MV-4-11 (cell line): ENCODE measurements at regions not wholly inside any gene's neighbourhood (a gene's known extent, or its start where the extent isn't known, plus 50 kb on each side); places are given as distances from the start of the nearest gene placed in this dataset.
"Not testable (repeated sequence)": the region's sequence is repeated elsewhere in the genome, so short reads cannot be mapped to it uniquely, and the experiment has no call there.

Source experiments
- DNase-seq: peaks from one replicate; lab custom pipeline; 2025; lab: John Stamatoyannopoulos, UW

DNA sequence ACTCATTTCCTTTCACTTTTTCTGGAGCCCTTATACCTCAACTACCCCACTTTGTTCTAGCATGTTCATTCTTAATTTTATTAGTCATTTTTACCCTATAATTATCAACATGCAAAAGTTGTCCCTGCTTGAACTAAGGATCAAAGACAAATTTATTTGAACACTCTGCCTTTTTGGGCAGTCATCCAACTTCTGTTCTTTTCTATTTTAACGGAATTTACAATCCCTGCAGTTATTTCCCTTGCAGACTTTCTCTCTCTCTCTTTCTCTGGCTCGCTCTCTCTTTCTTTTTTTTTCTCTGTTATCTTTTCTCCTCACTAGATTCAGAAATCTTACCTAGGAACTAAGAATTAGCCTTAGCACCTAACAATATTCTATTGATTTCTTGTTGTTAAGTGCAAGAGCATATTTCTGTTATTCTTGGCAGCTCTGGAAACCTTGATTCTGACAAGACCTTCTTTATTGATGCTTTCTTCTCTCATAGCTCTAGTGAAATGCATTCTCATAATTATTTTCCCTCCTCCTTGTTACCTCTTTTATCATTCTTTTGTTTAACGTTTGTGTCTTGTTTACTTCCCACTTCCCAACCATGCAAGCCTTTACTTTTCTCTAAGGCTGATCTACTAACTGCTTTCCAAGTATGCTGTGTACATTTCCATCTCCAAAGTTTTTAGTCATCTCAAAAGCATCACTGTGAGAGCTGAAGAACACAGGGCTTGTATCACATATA, 951.6 kb downstream of the DIPK2A start:
- no peak for DNase-seq

DNA sequence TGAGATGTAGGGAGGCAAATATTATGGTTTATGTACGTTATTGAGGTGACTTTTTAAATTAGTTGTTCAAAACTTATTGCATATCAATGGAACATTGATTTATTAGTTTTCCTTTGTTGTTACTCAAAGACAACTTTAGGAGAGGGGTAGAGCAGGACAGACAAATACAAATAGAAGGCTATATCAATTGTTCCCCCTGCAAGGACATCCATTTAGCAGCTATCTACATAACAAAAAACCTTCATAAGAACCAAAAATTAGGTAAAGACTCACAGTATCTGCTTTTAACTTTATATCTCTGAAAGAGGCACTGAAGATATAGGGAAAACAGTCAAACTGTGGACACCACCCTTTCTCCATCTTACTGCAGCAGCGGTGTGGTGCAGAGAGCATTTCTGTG, 958.8 kb downstream of the DIPK2A start:
- DNase-seq: no peak

DNA sequence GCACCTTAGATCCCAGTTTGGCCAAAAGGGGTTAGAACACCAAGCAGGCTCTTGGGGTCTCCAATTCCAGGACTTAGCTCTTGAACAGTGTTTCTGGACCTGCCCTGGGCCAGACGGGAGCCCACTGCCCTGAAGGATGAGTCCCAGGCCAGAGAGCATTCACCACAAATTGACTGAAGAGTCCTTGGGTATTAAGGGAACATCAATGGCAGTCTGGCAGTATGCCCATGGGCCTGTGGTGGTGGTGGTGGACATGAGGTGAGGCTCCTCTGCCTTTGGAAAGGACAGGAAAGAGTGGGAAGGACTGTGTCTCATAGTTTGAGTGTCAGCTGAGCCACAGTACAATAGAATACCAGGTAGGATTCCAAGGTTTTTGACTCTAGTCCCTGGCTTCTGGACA, 960.0 kb downstream of the DIPK2A start:
- DNase-seq: no peak

DNA sequence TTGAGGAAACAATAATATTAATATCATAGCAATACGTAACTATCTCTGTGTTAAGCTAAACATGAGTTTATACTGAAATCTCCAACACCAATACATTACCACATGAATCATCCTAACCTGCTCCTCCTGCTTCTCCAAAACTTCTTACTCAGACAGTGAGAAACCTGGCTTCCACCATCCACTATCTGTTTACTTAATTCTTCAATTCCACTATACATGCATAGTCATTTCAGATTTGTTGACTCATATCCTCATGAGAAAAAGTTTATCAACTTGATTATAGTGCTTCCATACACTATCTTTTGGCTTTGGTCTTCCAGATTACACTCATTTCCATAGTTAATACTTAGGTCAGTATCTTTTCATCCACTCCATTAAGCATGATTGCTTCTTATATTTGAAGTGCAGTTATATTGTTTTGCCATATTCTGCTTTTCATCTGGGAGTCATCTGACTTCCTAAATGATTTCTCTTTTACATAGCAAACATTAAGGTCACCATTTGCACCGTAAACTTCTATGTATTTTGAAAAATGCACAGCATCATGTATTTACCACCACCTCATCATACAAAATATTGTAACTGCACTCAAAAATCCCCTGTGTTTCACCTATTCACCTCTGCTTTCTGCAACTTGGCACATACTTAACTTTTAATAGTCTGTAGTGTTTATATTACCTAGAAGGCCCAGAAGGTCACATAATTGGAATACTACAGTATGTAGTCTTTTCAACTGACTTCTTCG, 970.6 kb downstream of the DIPK2A start:
- DNase-seq: no peak

DNA sequence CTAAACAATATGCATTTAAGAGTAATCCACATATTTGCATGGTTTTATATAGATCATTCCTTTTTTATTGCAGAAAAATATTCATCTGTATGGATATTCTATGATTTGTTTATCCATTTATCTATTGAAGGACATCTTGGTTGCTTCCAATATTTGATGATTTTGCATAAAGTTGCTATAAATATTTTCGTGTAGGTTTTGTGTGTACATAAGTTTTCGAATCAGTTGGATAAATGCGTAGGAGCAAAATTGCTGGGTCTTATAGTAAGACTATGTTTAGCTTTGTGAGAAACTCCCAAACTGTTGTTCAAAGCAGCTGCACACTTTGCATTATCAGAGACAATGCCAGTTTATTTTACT, 971.2 kb downstream of the DIPK2A start:
- DNase-seq: no peak

DNA sequence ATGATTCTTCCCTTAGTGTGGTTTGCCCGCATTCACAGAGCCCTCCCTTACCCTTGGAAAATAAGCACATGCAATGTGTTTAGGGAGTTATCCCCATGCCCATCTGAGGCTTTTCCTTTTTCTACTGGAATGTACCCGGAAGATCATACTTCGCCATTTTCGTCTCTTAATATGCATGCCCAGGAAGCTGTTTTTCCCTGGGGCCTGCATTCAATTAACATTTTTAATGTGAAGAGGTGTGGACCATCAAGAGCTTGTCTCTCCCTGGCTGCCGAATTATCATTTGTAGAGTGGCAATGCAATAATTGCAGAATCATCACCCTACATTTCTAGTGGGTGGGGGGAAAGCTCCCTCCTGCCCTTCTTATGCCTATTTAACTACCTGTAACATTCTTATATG, 976.3 kb downstream of the DIPK2A start:
- no peak for DNase-seq

DNA sequence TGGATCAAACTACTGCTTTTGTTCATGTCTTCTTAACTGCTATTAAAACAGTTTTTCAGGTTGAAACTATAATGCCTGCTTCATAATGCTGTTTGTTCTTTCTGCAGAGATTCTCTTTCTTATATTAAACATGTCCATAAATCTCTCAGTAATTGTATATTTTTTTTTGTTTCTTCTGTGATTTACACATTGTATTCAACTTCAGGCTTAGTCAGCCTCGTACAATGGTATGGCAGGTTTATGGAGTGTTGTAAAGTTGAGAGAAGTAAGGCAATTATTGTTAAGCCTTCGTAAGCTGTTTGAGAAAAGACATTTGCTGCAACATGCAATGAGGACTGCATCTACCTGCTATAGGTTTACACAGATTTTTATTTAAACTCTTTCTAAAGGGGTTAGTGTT, 977.1 kb downstream of the DIPK2A start:
- DNase-seq: no peak

DNA sequence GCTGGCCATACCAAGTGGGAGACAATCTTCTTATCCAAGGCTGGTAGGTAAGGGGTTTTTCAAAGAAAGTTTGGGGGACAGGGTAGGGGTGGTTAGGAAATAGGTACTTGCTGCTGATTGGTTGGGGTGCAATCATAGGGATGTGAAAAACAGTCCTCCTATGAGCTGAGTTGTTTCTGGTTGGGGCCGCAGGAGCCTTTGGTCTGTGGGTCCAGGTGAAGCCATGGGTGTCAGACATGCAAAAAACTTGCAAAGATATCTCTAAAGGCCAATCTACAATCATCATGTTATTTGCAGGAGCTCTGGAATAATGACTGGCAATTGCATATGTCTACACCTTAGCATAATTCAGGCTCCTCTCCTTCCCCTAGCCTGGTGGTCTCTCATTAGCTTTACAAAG, 982.3 kb downstream of the DIPK2A start:
- no peak for DNase-seq

DNA sequence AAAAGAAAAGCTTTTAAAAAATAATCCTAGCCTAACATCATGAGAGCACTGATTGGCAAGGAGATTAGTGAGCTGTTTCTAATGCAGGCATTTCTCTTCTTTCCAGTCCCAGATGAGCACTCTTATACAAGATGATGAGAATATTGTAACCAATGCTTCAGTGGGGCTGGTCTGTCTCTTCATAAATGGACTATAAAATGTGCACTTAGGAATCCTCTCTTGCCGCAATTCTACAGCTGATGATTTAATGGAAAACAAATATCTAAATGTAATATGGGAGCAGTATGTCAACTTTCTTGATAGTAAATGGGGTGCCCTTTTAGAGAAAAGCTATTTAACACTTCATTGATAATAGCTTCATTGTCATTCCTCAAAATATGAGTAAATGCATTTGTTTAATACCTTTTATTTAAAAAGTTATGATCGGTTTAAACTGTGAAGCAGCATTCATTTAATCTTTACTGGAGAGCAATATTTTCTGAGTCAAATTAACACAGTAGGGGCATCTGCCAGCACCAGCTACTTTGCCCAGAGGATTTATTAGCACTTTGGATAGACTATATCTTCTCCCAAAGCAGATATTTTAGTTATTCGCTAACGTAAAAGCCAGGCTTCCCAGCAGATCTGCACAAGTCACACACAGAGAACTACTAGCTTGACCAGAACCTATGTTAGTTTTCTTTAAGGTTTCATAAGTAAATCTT, 985.9 kb downstream of the DIPK2A start:
- DNase-seq: no peak

DNA sequence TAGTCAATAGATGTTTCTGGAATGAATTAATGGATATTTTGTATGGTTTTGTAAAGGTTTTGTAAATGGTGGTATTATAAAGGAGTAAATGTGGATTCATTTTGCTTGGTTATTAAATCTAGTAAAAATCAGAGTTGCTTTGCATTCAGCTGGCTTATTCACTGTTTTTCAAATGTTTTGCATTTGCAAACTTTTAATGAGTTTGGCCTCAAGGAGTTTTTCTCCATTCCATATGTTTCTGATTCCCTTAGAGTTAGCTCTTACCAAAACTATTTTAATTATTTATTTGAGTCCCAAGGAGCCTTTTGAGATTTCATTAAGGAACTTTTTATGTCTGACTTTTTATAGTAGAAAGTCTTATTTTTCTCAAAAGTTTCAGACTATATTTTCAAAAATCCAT, 992.2 kb downstream of the DIPK2A start:
- DNase-seq: no peak

DNA sequence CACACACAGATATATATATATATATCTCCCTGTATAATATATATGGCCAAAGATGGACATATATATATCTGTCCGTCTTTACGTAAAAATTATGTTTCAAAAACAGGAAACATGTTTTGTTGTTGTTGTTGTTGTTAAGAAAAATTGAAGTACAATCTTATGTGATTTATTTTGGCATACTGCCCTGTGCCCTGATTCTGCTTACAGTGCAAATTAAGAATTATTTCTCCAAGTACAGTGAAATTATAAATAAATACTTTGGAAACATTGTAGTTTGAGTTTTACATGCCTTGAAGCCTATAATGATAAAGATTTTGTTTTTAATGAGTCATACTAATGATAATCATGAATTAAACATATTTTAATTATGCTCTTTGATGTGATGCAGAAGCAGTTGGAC, 994.9 kb downstream of the DIPK2A start:
- no peak for DNase-seq

DNA sequence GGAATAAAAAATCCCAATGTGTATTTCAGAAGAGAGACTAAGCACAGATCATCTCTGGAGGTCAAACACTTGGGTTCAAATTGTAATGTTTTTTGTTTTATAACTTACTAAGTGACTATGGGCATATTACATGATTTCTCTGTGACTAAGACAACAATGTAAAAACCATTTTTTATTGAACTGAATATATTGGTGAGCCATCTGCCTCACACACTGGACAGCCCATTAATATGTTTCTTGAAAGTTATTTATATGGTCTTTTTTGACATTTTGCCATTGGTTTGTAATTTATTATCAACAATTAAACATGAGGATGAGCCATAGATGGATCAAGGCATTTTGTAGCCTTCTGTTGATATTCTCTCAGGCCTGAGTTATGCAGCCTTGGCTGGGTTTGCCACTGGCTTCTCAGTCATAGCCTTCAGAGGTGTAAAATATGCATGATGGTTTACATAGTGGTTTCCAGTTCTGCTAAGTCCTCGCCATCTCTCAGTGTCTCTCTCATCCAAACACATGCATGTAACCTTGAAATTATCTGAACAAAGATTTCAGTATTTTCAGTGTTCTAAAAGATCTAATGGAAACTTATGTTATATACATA, 997.2 kb downstream of the DIPK2A start:
- DNase-seq: no peak

DNA sequence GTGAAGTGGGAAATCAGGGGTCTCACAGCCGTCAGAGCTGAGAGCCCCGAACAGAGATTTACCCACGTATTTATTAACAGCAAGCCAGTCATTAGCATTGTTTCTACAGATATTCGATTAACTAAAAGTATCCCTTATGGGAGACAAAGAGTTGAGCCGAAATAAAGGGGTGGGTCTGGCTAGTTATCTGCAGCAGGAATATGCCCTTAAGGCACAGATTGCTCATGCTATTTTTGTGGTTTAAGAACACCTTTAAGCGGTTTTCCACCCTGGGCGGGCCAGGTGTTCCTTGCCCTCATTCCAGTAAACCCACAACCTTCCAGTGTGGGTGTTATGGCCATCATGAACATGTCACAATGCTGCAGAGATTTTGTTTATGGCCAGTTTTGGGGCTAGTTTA, 1012.9 kb downstream of the DIPK2A start:
- not testable (repeated sequence) for DNase-seq

DNA sequence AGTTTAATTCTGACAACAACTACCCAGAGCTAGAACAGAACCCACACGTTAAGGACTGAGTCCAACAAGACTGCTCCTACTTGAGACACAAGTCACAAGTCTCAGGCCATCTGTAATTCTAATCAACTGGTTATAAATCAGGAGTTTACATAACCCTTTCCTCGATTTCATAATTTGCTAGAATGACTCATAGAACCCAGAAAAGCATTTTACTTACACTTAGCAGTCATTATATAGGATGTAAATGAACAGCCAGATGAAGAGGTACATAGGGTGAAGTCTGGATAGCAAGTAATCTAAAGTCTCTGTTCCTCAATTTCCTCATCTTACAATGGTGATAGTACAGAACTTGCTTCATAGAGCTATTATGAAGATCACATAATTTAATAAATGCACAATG, 1018.2 kb downstream of the DIPK2A start:
- DNase-seq: peak; percentile 96

DNA sequence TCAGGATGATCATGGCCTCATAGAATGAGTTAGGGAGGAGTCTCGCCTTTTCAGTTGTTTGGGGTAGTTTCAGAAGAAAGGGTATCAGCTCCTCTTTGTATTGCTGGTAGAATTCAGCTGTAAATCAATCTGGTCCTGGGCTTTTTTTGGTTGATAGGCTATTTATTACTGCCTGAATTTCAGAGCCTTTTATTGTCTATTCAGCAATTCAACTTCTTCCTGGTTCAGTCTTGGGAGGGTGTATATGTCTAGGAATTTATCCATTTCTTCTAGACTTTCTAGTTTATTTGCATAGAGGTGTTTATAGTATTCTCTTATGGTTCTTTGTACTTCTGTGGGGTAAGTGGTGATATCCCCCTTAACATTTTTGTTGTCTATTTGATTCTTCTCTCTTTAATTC, 1024.2 kb downstream of the DIPK2A start:
- DNase-seq: no peak

DNA sequence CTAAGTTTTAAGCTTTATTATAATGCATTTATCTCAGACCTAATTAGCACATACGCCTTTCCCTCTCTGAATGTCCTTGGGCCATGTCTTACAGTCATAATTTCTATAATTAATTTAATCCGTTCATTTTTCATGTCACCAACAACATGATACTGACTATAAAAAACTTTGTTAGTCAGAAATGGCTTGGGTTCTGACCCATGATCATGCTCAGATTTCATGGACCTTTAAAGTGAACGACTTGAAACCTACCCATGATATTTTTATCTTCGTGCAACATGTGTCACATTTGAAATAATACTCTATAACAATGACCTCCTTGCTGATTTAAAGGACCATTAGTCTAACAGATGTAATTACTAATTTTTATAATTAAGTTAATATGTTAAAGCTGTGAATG, 1033.8 kb downstream of the DIPK2A start:
- no peak for DNase-seq

DNA sequence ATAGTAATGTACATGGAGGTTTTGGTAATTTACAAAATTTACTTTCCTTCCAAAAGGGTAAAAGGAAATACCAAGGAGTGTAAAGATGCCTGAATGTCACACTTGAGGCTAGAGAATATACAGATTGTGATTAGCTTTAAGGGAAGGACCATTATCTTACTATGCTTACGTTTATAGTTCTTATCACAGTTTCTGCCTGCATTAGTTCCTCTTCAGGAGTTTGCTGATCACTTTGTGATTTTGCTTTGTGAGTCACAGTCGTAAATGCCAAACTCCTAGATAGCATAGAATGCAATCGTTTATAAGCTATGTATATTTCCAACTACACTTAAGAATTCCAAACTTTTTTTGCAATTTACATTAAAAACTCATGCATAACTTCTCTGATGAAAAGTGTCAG, 1034.6 kb downstream of the DIPK2A start:
- DNase-seq: peak; percentile 6

DNA sequence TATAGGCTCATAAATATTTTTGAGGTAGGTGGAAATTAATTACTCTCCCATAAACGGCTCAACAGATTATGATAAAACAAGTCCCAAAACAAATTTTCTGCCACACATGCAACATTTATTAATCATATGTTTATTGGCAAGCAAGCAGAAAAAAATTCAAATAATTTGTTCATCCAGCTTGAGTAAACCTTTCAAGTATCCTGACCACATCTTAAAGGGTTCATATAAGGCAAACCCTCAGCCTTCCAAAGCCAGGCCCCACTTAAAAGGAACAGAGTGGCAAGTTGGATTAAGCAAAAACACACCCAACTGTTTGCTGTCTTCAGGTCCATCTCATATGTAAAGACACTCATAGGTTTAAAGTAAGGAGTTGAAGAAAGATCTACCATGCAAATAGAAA, 1042.3 kb downstream of the DIPK2A start:
- DNase-seq: peak; percentile 25

DNA sequence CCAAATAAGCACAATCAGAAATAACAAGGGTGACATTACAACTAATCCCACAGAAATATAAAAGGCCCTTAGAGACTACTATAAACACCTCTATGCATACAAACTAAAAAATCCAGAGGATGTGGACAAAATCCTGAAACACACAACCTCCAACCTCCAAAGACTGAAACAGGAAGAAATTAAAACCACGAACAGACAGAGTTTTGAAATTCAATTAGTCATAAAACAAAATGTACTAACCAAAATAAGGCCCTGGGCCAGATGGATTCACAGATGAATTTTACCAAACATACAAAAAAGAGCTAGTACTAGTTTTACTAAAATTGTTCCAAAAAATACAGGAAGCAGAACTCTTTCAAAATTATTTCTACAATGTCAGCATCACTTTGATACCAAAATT, 1043.6 kb downstream of the DIPK2A start:
- DNase-seq: peak; percentile 96

DNA sequence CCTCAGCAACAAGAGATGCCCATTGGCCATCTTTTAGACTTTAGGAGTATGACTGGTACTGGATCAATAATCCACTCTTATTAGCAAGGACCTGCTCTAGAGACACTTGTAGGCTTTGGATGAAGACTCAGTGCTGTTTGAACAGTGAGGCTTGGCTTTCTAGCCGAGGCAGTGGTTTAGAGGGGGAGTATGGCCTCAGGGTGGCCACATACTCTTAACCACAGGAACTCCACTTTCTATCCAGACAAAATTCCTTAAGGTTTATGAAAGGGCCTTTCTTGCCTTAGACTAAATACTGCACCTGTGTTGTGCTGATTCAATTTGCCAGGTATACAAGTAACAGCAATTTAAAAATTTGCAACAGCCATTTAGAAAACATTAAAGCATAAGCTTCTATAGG, 1046.3 kb downstream of the DIPK2A start:
- DNase-seq: peak; percentile 26

DNA sequence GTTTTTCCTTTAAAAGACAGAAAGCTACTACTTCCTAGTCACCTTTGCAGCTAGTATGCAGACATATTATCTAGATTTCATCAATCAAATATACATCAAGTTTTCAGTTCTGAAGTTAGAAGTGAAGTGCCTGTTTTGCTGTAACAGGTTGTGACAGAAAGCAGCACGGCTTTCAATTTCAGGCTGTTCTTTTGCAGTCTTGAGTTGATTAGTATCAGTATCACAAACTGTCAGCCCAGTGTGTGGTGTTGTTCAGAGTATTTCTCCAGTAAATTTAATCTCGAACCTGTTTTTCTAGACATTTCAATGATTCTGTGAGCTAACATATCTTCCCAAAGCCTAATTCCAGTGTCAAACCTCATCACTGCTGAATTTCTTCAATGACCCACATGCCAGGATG, 1050.8 kb downstream of the DIPK2A start:
- no peak for DNase-seq

DNA sequence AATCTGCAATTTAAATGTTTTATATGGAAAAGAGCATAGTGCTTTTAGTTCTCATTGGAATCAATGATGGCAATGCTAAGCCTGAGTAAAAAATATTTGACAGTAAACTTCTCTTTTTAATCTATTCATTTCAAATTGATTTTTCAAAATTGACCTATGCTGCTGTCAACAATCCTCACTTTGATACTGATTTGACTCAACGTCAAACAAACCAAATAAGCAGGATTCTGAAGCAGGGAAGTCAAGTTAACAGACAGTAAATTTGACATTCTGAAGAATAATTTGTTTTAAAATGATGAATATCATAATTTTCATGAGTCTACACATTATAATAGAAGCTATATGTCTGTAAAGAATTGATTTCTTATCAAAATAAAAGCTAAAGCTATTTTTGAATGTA, 1053.1 kb downstream of the DIPK2A start:
- no peak for DNase-seq

DNA sequence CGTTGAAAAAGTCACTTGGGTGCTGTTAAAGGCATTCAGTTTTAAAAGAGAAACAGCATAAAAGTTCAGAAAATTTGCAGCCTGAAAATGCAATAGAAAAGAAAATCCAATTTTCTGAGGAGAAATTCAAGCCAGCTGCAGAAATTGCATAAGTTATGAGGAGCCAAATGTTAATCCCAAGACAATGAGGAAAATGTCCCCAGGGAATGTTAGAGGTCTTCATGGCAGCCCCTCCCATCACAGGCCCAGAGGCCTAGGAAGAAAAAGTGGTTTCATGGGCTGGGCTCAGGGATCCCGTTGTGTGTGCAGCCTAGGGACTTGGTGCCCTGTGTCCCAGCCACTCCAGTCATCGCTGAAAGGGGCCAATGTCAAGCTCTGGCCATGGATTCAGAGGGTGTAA, 1055.6 kb downstream of the DIPK2A start:
- not testable (repeated sequence) for DNase-seq
